GM12878 (cell line): ENCODE measurements at regions not wholly inside any gene's neighbourhood (a gene's known extent, or its start where the extent isn't known, plus 50 kb on each side); places are given as distances from the start of the nearest gene placed in this dataset.

Experiments
- ATAC-seq: fragments of 200-7000 bp; cut with Tn5 transposase; 3 replicates; pipeline ENCODE4 v1.9.1; 2020; ENCODE audit warnings: mild to moderate bottlenecking, moderate library complexity
- BruUV-seq: library from RNA; stranded (reverse); fragments of 400-500 nt; replicated peaks from 2 replicates; lab custom pipeline; 2021; lab: Mats Ljungman, UMichigan
- CTCF ChIA-PET: fragments of 300-600 bp; sonication (Branson Sonifier 250); formaldehyde crosslinking; extraction: SDS; loops from one replicate; lab custom pipeline; 2021; ENCODE audit warnings: inconsistent platforms; lab: Yijun Ruan, JAX
- POLR2A ChIA-PET: fragments of 350-600 bp; formaldehyde crosslinking; extraction: SDS; loops from one replicate; lab custom pipeline; 2021; ENCODE audit warnings: inconsistent platforms; lab: Charles Lee
- RAD21 ChIA-PET: fragments of 300-600 bp; sonication (Branson Sonifier 250); formaldehyde crosslinking; loops from one replicate; lab custom pipeline; 2023; ENCODE audit warnings: antibody characterized with exemption; ENCODE audit not compliant: unreplicated experiment; lab: Charles Lee
- SMC1A ChIA-PET: fragments of 300-600 bp; sonication (Branson Sonifier 250); formaldehyde crosslinking; loops from one replicate; lab custom pipeline; 2023; ENCODE audit not compliant: unreplicated experiment, uncharacterized antibody; lab: Charles Lee
- DNase-seq: peaks from one replicate; pipeline ENCODE4 v3.0.0-alpha.2; 2011; ENCODE audit warnings: low read depth, low spot score
- FAIRE-seq: peaks from 3 replicates; lab custom pipeline; 2011; peaks lifted over from hg19 to GRCh38; lab: Jason Lieb, UNC
- H2AFZ ChIP-seq: 2 replicates; pipeline ENCODE4 v1.6.0; 2011; ENCODE audit warnings: low read depth, low read length, control low read depth; ENCODE audit not compliant: control insufficient read depth
- H3K27ac ChIP-seq: 2 replicates; pipeline ENCODE4 v1.5.1; 2011; ENCODE audit warnings: control low read depth; ENCODE audit not compliant: control insufficient read depth, insufficient read depth
- H3K27me3 ChIP-seq, 2 experiments: replicated peaks in 1 of 2; 2 replicates each; pipeline versions ENCODE4 v1.6.0 to v1.6.1; 2011; ENCODE audit warnings: low read length in 1 of 2; ENCODE audit not compliant: control insufficient read depth in 2 of 2, insufficient read depth in 2 of 2
- H3K36me3 ChIP-seq, 2 experiments: 2 replicates each; pipeline ENCODE4 v1.5.1; 2011; ENCODE audit warnings: low read length in 1 of 2; ENCODE audit not compliant: control insufficient read depth in 2 of 2, insufficient read depth in 2 of 2
- H3K4me1 ChIP-seq: 2 replicates; pipeline ENCODE4 v1.6.1; 2011; ENCODE audit warnings: mild to moderate bottlenecking, low read length, moderate library complexity, mixed read lengths; ENCODE audit not compliant: control insufficient read depth, insufficient read depth
- H3K4me2 ChIP-seq: 2 replicates; pipeline ENCODE4 v1.6.0; 2011; ENCODE audit warnings: control low read depth; ENCODE audit not compliant: control insufficient read depth, insufficient read depth
- H3K4me3 ChIP-seq: fragments of 200-600 bp; sonication (generic); 2 replicates; pipeline ENCODE4 v1.5.1; 2016
- H3K79me2 ChIP-seq: 2 replicates; pipeline ENCODE4 v1.6.0; 2011; ENCODE audit warnings: low read length; ENCODE audit not compliant: control insufficient read depth, insufficient read depth
- H3K9ac ChIP-seq: 2 replicates; pipeline ENCODE4 v1.8.0; 2011; ENCODE audit warnings: low read length, control low read depth, mixed read lengths; ENCODE audit not compliant: control insufficient read depth, insufficient read depth
- H3K9me3 ChIP-seq: replicated peaks from 3 replicates; pipeline ENCODE4 v1.5.1; 2011; ENCODE audit warnings: mild to moderate bottlenecking, low read length; ENCODE audit not compliant: control insufficient read depth, insufficient read depth
- H4K20me1 ChIP-seq: 2 replicates; pipeline ENCODE4 v1.6.0; 2011; ENCODE audit not compliant: control insufficient read depth, insufficient read depth
- CBX5 ChIP-seq: sonication (generic); IDR thresholded peaks from 2 replicates; pipeline ENCODE4 v1.6.1; 2016; ENCODE audit warnings: low read depth, moderate library complexity, mild to moderate bottlenecking, inconsistent platforms
- HDAC2 ChIP-seq: fragments of 200-600 bp; sonication (generic); IDR thresholded peaks from 2 replicates; pipeline ENCODE4 v1.6.1; 2017
- NR2C1 ChIP-seq: fragments of 450-650 bp; IDR thresholded peaks from 2 replicates; pipeline ENCODE4 v1.6.1; 2017; ENCODE audit warnings: antibody characterized with exemption, mild to moderate bottlenecking, moderate library complexity
- POLR2AphosphoS2 ChIP-seq: IDR thresholded peaks from 2 replicates; pipeline ENCODE4 v1.6.1; 2011; ENCODE audit warnings: low read depth, mild to moderate bottlenecking, low read length, improper control_type of control experiment, moderate library complexity
- SMAD1 ChIP-seq: fragments of 450-650 bp; IDR thresholded peaks from 2 replicates; pipeline ENCODE4 v1.6.1; 2018; ENCODE audit warnings: mild to moderate bottlenecking, low read depth; ENCODE audit not compliant: partially characterized antibody
- TARDBP ChIP-seq: IDR thresholded peaks from 2 replicates; pipeline ENCODE4 v1.6.1; 2016; ENCODE audit warnings: borderline replicate concordance
- ZSCAN29 ChIP-seq: fragments of 450-650 bp; IDR thresholded peaks from 2 replicates; pipeline ENCODE4 v1.6.1; 2017; ENCODE audit warnings: mild to moderate bottlenecking, moderate library complexity
- WGBS: methylation state at CpG from one replicate; pipeline ENCODE4 v1.1.6; 2016; ENCODE audit warnings: low lambda C conversion rate; ENCODE audit not compliant: insufficient replicate concordance, insufficient coverage; ENCODE audit errors: missing lambda C conversion rate; 5-methylcytosine and 5-hydroxymethylcytosine counted together
- in situ Hi-C: fragments of 300-500 bp; cut with MboI; formaldehyde crosslinking; loops from 9 replicates; pipeline ENCODE4 v1.14.3; 2018; ENCODE audit warnings: mixed read lengths
- intact Hi-C: fragments of 100-400 bp; cut with micrococcal nuclease; formaldehyde crosslinking; loops from one replicate; pipeline ENCODE4 v1.14.2; 2022; ENCODE audit not compliant: unreplicated experiment
- TF ChIP-seq, protein P1 (sequence below): fragments of 450-650 bp; IDR thresholded peaks from 2 replicates; pipeline ENCODE4 v1.6.1; 2017; ENCODE audit warnings: antibody characterized with exemption, mild to moderate bottlenecking, moderate library complexity
- TF ChIP-seq, protein P2 (sequence below): fragments of 450-650 bp; IDR thresholded peaks from 2 replicates; pipeline ENCODE4 v1.6.1; 2017; ENCODE audit warnings: low read depth, mild to moderate bottlenecking, moderate library complexity
- TF ChIP-seq, protein P3 (sequence below): fragments of 450-650 bp; IDR thresholded peaks from 2 replicates; pipeline ENCODE4 v1.6.1; 2017; ENCODE audit warnings: mild to moderate bottlenecking

DNA sequence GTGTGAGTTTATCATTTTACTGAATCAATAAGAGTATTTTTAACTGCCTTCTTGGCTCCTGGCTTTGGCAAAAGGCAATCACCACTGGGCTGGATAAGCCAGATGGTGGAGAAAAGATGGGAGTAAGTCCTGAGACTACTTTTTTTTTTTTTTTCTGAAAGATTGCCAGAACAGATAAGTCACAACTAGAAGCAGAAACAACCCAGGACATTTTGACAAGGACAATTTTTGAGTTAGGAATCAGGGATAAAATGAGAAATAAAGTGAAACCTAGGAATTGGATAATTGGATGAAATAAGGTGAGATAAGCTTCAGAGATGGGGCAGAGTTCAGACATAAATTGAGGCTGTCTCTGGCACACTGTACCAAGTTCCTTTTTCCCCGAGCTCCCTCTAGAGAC lies 471.0 kb downstream of the KLHL13 start:
- WGBS: 0% methylated on average over 1 of the region's 1 CpG
- Histone ChIP-seq H3K9ac (no peak overlapping the region), H4K20me1 (no peaks in the 10 kb centered on the region), H3K4me1 (no peaks in the 10 kb centered on the region), H3K27ac (no peak overlapping the region), H2AFZ (no peak overlapping the region), H3K4me3 (no peak overlapping the region), H3K27me3 (no peaks in the 10 kb centered on the region), H3K9me3 (no peaks in the 10 kb centered on the region), H3K79me2 (no peaks in the 10 kb centered on the region), H3K36me3 (no peaks in the 10 kb centered on the region), H3K4me2 (no peak overlapping the region)
- DNase-seq: no peak
- ChIA-PET POLR2A (no interaction called here), SMC1A (no interaction called here), CTCF (no interaction called here), RAD21 (no interaction called here)
- FAIRE-seq: no peak
- TF ChIP-seq SMAD1 (no peak), CBX5 (no peak), NR2C1 (no peak), HDAC2 (no peak), TARDBP (no peak), ZSCAN29 (no peak), POLR2AphosphoS2 (no peak)
- TF ChIP-seq, protein P1, sequence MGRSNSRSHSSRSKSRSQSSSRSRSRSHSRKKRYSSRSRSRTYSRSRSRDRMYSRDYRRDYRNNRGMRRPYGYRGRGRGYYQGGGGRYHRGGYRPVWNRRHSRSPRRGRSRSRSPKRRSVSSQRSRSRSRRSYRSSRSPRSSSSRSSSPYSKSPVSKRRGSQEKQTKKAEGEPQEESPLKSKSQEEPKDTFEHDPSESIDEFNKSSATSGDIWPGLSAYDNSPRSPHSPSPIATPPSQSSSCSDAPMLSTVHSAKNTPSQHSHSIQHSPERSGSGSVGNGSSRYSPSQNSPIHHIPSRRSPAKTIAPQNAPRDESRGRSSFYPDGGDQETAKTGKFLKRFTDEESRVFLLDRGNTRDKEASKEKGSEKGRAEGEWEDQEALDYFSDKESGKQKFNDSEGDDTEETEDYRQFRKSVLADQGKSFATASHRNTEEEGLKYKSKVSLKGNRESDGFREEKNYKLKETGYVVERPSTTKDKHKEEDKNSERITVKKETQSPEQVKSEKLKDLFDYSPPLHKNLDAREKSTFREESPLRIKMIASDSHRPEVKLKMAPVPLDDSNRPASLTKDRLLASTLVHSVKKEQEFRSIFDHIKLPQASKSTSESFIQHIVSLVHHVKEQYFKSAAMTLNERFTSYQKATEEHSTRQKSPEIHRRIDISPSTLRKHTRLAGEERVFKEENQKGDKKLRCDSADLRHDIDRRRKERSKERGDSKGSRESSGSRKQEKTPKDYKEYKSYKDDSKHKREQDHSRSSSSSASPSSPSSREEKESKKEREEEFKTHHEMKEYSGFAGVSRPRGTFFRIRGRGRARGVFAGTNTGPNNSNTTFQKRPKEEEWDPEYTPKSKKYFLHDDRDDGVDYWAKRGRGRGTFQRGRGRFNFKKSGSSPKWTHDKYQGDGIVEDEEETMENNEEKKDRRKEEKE: no peak
- TF ChIP-seq, protein P2, sequence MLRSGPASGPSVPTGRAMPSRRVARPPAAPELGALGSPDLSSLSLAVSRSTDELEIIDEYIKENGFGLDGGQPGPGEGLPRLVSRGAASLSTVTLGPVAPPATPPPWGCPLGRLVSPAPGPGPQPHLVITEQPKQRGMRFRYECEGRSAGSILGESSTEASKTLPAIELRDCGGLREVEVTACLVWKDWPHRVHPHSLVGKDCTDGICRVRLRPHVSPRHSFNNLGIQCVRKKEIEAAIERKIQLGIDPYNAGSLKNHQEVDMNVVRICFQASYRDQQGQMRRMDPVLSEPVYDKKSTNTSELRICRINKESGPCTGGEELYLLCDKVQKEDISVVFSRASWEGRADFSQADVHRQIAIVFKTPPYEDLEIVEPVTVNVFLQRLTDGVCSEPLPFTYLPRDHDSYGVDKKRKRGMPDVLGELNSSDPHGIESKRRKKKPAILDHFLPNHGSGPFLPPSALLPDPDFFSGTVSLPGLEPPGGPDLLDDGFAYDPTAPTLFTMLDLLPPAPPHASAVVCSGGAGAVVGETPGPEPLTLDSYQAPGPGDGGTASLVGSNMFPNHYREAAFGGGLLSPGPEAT: no peak
- TF ChIP-seq, protein P3, sequence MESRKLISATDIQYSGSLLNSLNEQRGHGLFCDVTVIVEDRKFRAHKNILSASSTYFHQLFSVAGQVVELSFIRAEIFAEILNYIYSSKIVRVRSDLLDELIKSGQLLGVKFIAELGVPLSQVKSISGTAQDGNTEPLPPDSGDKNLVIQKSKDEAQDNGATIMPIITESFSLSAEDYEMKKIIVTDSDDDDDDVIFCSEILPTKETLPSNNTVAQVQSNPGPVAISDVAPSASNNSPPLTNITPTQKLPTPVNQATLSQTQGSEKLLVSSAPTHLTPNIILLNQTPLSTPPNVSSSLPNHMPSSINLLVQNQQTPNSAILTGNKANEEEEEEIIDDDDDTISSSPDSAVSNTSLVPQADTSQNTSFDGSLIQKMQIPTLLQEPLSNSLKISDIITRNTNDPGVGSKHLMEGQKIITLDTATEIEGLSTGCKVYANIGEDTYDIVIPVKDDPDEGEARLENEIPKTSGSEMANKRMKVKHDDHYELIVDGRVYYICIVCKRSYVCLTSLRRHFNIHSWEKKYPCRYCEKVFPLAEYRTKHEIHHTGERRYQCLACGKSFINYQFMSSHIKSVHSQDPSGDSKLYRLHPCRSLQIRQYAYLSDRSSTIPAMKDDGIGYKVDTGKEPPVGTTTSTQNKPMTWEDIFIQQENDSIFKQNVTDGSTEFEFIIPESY: no peak
- intact Hi-C loops: no loop called here
- no TSS peak for BruUV-seq
- no peak for ATAC-seq
- in situ Hi-C loops: no loop called here
